Liver (tissue), 3 donors: ENCODE measurements at regions not wholly inside any gene's neighbourhood (a gene's known extent, or its start where the extent isn't known, plus 50 kb on each side); places are given as distances from the start of the nearest gene placed in this dataset.

ENCODE experiments used
- GABPA ChIP-seq, 2 donors: IDR thresholded peaks in 1 of 2; conservative IDR thresholded peaks in 1 of 2; 2 replicates each; pipeline ENCODE4 v1.6.1; 2016; ENCODE audit warnings: antibody characterized with exemption in 2 of 2, mild to moderate bottlenecking in 1 of 2, moderate library complexity in 1 of 2
- MAX ChIP-seq: IDR thresholded peaks from 2 replicates; pipeline ENCODE4 v1.6.1; 2016; ENCODE audit warnings: antibody characterized with exemption
- RAD21 ChIP-seq, 2 donors: IDR thresholded peaks; 2 replicates each; pipeline ENCODE4 v1.6.1; 2016; ENCODE audit warnings: antibody characterized with exemption in 2 of 2, mild to moderate bottlenecking in 2 of 2
- SP1 ChIP-seq: IDR thresholded peaks from 2 replicates; pipeline ENCODE4 v1.6.1; 2018; ENCODE audit warnings: antibody characterized with exemption, mild to moderate bottlenecking
- TAF1 ChIP-seq: conservative IDR thresholded peaks from 2 replicates; pipeline ENCODE4 v1.6.1; 2016; ENCODE audit warnings: antibody characterized with exemption, mild to moderate bottlenecking
- YY1 ChIP-seq: IDR thresholded peaks from 2 replicates; pipeline ENCODE4 v1.6.1; 2016; ENCODE audit warnings: antibody characterized with exemption, mild to moderate bottlenecking
- TF ChIP-seq, protein P1 (sequence below): fragments of 150-350 bp; IDR thresholded peaks from 2 replicates; pipeline ENCODE4 v1.5.1; 2017; ENCODE audit warnings: improper control_type of control experiment, low read depth, low read length; ENCODE audit not compliant: missing input control
- TF ChIP-seq, protein P2 (sequence below): IDR thresholded peaks from 2 replicates; pipeline ENCODE4 v1.6.1; 2016; ENCODE audit warnings: antibody characterized with exemption
- TF ChIP-seq, protein P3 (sequence below): IDR thresholded peaks from 2 replicates; pipeline ENCODE4 v1.6.1; 2016; ENCODE audit warnings: antibody characterized with exemption, mild to moderate bottlenecking
- donor health status: healthy.
- donor health status: healthy.

- TF ChIP-seq SP1 (peak; percentile 82), RAD21 (IDR thresholded peaks at IDR 0.05) (peak; percentile 50 to 51), YY1 (peak; percentile 51), GABPA (IDR thresholded peaks at IDR 0.05 in 1 of 2, conservative IDR thresholded peaks at IDR 0.05 in 1 of 2) (no peak), TAF1 (no peak), MAX (peak; percentile 32)
- TF ChIP-seq, protein P1, sequence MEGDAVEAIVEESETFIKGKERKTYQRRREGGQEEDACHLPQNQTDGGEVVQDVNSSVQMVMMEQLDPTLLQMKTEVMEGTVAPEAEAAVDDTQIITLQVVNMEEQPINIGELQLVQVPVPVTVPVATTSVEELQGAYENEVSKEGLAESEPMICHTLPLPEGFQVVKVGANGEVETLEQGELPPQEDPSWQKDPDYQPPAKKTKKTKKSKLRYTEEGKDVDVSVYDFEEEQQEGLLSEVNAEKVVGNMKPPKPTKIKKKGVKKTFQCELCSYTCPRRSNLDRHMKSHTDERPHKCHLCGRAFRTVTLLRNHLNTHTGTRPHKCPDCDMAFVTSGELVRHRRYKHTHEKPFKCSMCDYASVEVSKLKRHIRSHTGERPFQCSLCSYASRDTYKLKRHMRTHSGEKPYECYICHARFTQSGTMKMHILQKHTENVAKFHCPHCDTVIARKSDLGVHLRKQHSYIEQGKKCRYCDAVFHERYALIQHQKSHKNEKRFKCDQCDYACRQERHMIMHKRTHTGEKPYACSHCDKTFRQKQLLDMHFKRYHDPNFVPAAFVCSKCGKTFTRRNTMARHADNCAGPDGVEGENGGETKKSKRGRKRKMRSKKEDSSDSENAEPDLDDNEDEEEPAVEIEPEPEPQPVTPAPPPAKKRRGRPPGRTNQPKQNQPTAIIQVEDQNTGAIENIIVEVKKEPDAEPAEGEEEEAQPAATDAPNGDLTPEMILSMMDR = no peak
- TF ChIP-seq, protein P2, sequence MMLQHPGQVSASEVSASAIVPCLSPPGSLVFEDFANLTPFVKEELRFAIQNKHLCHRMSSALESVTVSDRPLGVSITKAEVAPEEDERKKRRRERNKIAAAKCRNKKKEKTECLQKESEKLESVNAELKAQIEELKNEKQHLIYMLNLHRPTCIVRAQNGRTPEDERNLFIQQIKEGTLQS = no peak
- TF ChIP-seq, protein P3, sequence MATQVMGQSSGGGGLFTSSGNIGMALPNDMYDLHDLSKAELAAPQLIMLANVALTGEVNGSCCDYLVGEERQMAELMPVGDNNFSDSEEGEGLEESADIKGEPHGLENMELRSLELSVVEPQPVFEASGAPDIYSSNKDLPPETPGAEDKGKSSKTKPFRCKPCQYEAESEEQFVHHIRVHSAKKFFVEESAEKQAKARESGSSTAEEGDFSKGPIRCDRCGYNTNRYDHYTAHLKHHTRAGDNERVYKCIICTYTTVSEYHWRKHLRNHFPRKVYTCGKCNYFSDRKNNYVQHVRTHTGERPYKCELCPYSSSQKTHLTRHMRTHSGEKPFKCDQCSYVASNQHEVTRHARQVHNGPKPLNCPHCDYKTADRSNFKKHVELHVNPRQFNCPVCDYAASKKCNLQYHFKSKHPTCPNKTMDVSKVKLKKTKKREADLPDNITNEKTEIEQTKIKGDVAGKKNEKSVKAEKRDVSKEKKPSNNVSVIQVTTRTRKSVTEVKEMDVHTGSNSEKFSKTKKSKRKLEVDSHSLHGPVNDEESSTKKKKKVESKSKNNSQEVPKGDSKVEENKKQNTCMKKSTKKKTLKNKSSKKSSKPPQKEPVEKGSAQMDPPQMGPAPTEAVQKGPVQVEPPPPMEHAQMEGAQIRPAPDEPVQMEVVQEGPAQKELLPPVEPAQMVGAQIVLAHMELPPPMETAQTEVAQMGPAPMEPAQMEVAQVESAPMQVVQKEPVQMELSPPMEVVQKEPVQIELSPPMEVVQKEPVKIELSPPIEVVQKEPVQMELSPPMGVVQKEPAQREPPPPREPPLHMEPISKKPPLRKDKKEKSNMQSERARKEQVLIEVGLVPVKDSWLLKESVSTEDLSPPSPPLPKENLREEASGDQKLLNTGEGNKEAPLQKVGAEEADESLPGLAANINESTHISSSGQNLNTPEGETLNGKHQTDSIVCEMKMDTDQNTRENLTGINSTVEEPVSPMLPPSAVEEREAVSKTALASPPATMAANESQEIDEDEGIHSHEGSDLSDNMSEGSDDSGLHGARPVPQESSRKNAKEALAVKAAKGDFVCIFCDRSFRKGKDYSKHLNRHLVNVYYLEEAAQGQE = no peak
These were observed 427.6 kb downstream of the GADD45G start for GRCh38 chr9:90032296-90033027.
